Heart right ventricle (tissue), 16 donors: ENCODE measurements at regions not wholly inside any gene's neighbourhood (a gene's known extent, or its start where the extent isn't known, plus 50 kb on each side); places are given as distances from the start of the nearest gene placed in this dataset.
A peak's percentile ranks its signal among the peaks of the same experiment; 100 is the strongest.

Experiments used
- ATAC-seq, 8 donors: fragments of 200-7000 bp; cut with Tn5 transposase; one replicate each; pipeline ENCODE4 v1.9.1; 2020; ENCODE audit warnings: mild to moderate bottlenecking in 8 of 8, moderate library complexity in 8 of 8, moderate number of reproducible peaks in 1 of 8
- DNase-seq, 2 donors: peaks; one replicate each; pipeline ENCODE4 v3.0.0-alpha.2; 2020
- H3K27ac ChIP-seq, 10 donors: fragments of 200-600 bp; sonication (generic) in 2 of 10; one replicate each; pipeline versions ENCODE4 v1.5.0 to v1.8.0; 2020 to 2022; ENCODE audit warnings: mild to moderate bottlenecking in 3 of 10
- H3K27me3 ChIP-seq, 7 donors: fragments of 200-600 bp; one replicate each; pipeline ENCODE4 v1.8.0; 2021 to 2022; ENCODE audit warnings: mild to moderate bottlenecking in 2 of 7
- H3K36me3 ChIP-seq, 9 donors: fragments of 200-600 bp; sonication (generic) in 1 of 9; one replicate each; pipeline versions ENCODE4 v1.5.0 to v1.8.0; 2020 to 2022; ENCODE audit warnings: mild to moderate bottlenecking in 2 of 9
- H3K4me1 ChIP-seq, 9 donors: fragments of 200-600 bp; sonication (generic) in 1 of 9; one replicate each; pipeline versions ENCODE4 v1.5.0 to v1.8.0; 2020 to 2022; ENCODE audit warnings: mild to moderate bottlenecking in 4 of 9
- H3K4me3 ChIP-seq, 10 donors: fragments of 200-600 bp; sonication (generic) in 2 of 10; one replicate each; pipeline versions ENCODE4 v1.5.0 to v1.8.0; 2020 to 2022; ENCODE audit warnings: mild to moderate bottlenecking in 7 of 10, moderate library complexity in 2 of 10
- H3K9me3 ChIP-seq, 11 donors: fragments of 200-600 bp in 10 of 11; sonication (generic) in 2 of 11; one replicate each; pipeline versions ENCODE4 v1.5.0 to v1.8.0; 2013 to 2022; ENCODE audit warnings: mild to moderate bottlenecking in 2 of 11, control low read depth in 1 of 11, moderate library complexity in 1 of 11
- WGBS, 2 donors: extraction: QIAGEN DNeasy Blood & Tissue Kit; methylation state at CpG; one replicate each; pipeline ENCODE4 v1.1.7; 2013; ENCODE audit warnings: inconsistent platforms in 1 of 2; 5-methylcytosine and 5-hydroxymethylcytosine counted together
- intact Hi-C, 10 donors: fragments of 100-400 bp; cut with DNase I; formaldehyde crosslinking; loops; one replicate each; pipeline versions ENCODE4 v1.11.1 to v1.14.2; 2022
- TF ChIP-seq, protein P1 (sequence below), 9 donors: fragments of 200-600 bp; sonication (generic) in 2 of 9; IDR thresholded peaks; one replicate each; pipeline versions ENCODE4 v1.5.0 to v1.8.0; 2021 to 2022; ENCODE audit warnings: antibody characterized with exemption in 9 of 9, mild to moderate bottlenecking in 5 of 9, moderate library complexity in 1 of 9
- donor health status: Arrhythmogenic right ventricular cardiomyopathy.
- donor health status: ischemic (EF 13 %, LVEDD 7.1; RV severe dilation, severe dysfunction).
- donor health status: healthy with polysubstance abuse.
- donor health status: DM: no; HTN: yes; CAD: no.
- donor health status: DM: no; HTN: no; CAD: no.
- donor health status: ischemic (EF 25% LVEDD 6.9; RV normal size, moderate dysfunction).
- donor health status: ischemic (EF 25% LVEDD 5.7; RV mildly dilated, moderate dysfunction).
- donor health status: healthy.
- donor health status: DM: yes; HTN: yes; CAD: no.
- donor health status: Ischemic cardiomyopathy.
- donor health status: ischemic (EF 35%, LVEDD 5.7; RV mildly dilated, moderate dysfunction).
- donor health status: nonischemic (EF 11% LVEDD 7.7; RV severe dilation, severe dysfunction).
- donor health status: DM: yes; HTN: yes; CAD: no.
- donor health status: PGD.
- donor health status: ischemic (EF 29% LVEDD 5.4; RV normal size, mild dysfunction).
- donor health status: nonischemic (EF 23%, LVEDD 6.1; RV moderate dilation, normal function).

DNA sequence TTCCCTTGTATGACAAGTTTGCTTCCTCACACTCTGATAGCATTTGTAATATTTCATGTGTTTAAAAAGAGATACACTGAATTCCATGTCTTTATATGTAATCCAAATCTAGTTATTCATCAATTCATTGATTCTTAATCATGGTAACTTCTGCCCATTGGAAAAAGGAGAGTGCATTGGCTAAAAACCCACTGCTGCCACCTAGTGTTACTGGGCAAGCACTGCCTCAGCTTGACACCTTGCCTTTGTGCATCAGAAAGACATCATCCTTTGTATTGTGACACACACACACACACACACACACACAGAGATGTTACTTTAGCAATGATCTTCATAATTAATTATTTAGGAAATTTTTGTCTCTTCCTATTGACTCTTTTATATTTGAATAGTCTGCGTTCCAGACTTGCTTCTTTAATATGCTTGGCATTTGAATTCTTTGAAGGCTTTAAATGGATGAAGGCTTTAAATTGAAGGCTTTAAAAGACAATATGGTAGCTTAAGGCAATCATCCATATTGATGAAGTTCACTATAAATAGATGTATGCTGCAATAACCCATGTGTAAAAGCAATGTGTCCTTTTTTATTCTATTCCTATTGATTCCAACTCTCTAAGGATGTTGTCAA is 414.2 kb upstream of the CHST9 start:
- TF ChIP-seq, protein P1, sequence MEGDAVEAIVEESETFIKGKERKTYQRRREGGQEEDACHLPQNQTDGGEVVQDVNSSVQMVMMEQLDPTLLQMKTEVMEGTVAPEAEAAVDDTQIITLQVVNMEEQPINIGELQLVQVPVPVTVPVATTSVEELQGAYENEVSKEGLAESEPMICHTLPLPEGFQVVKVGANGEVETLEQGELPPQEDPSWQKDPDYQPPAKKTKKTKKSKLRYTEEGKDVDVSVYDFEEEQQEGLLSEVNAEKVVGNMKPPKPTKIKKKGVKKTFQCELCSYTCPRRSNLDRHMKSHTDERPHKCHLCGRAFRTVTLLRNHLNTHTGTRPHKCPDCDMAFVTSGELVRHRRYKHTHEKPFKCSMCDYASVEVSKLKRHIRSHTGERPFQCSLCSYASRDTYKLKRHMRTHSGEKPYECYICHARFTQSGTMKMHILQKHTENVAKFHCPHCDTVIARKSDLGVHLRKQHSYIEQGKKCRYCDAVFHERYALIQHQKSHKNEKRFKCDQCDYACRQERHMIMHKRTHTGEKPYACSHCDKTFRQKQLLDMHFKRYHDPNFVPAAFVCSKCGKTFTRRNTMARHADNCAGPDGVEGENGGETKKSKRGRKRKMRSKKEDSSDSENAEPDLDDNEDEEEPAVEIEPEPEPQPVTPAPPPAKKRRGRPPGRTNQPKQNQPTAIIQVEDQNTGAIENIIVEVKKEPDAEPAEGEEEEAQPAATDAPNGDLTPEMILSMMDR (IDR thresholded peaks at IDR 0.05), result peak; percentile 40 to 86 (median 82)
- H3K4me3 ChIP-seq, result no peak overlapping the region
- H3K36me3 ChIP-seq, result no peaks in the 10 kb centered on the region
- intact Hi-C loops, result loop anchor here in 8 of 10 donors (2.0 to 10.0 kb wide), 7 partner anchors 232 to 785 kb away; no protein-coding TSS in a partner anchor
- 64 to 84% methylated on average over 1 of the region's 1 CpG for WGBS, 2 donors
- ATAC-seq (peak in 1 of 8 donors; percentile 37), DNase-seq (peak in 1 of 2 donors; percentile 9)
- peaks cover 0 to 9% (median 0%) of the 10 kb centered on the region in 9 donors for H3K4me1 ChIP-seq
- H3K27ac ChIP-seq, result no peak overlapping the region
- no peaks in the 10 kb centered on the region for H3K27me3 ChIP-seq
- H3K9me3 ChIP-seq, result peaks cover 0 to 7% (median 0%) of the 10 kb centered on the region in 11 donors

DNA sequence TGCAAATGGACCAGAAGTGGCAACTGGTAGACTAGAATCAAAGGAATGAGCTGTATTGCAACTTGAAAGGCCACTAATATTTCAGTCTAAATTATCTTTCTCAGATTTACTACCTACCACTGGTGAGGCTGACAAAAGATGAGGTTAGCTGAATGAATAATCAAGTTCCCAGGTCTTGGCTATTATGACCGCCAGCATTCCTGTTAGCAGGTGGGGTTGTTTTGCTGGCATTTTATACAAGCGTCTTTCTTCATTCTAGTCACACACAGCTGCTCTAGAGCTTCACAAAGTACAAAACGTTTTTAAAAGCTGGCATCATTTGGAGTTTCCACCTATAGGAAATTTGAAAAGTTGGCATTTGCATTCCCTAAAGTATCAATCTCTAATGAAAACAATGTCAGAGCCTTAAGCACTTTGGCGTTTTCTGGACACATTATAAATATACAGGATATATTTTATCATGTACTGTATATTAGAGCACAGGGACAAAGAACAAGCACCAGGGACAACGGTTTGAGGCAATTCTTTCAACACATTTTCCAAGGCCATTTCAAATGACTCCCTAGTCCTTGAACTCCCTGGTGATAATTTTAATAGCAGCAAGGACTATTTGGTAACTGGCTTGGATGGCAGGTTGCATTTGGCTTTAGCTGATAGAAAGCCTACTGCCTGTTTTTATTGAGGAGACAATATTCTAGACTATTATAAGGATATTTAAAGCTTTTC is 410.2 kb upstream of the CHST9 start:
- no peak overlapping the region for H3K4me3 ChIP-seq
- H3K9me3 ChIP-seq, result no peaks in the 10 kb centered on the region
- no peak for DNase-seq
- 58 to 60% methylated on average over 5 of the region's 5 CpGs for whole genome bisulfite sequencing, 2 donors
- peaks cover 0 to 9% (median 0%) of the 10 kb centered on the region in 9 donors for H3K4me1 ChIP-seq
- no peak overlapping the region for H3K27ac ChIP-seq
- intact Hi-C loops, result loop anchor here in 7 of 10 donors (5.0 to 10.0 kb wide), 6 partner anchors 228 to 780 kb away; no protein-coding TSS in a partner anchor
- TF ChIP-seq, protein P1 (IDR thresholded peaks at IDR 0.05), result no peak
- no peaks in the 10 kb centered on the region for H3K27me3 ChIP-seq
- H3K36me3 ChIP-seq, result no peaks in the 10 kb centered on the region
- ATAC-seq, result peak in 1 of 8 donors; percentile 50

DNA sequence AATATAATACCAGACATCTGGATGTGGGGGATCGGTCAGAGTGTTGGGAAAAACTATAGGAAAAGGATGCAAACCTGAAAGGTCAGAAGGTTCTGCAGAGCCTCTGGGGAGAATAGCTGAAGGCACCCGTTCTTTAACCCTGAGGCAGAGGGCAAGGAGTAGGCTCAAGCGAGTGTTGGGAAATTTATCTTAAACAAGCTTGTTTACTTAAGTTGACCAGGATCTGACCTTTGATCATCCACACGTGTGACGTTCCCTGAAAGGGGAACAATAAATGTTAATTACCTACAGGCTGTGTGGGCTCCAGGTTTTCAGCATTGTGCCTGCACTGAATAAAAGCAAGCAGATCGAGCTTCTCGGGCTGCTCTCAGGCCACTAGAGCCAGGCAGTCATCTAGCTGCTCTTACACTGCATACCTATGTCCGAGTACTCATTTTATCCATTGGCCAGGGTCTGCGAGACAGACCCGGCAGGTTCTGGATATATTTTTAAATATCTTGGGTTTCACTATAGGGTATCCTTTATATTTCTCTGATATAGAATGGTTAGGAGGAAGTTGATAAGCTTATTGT is 400.6 kb upstream of the CHST9 start:
- Histone ChIP-seq H3K27ac (no peak overlapping the region), H3K27me3 (no peaks in the 10 kb centered on the region), H3K9me3 (peaks cover 0 to 23% (median 14%) of the 10 kb centered on the region in 11 donors), H3K4me3 (no peak overlapping the region), H3K36me3 (no peaks in the 10 kb centered on the region), H3K4me1 (no peaks in the 10 kb centered on the region)
- ATAC-seq, result no peak
- intact Hi-C loops, result no loop called here
- DNase-seq, result no peak
- TF ChIP-seq, protein P1 (IDR thresholded peaks at IDR 0.05), result no peak
- 71 to 77% methylated on average over 10 of the region's 10 CpGs for WGBS, 2 donors

DNA sequence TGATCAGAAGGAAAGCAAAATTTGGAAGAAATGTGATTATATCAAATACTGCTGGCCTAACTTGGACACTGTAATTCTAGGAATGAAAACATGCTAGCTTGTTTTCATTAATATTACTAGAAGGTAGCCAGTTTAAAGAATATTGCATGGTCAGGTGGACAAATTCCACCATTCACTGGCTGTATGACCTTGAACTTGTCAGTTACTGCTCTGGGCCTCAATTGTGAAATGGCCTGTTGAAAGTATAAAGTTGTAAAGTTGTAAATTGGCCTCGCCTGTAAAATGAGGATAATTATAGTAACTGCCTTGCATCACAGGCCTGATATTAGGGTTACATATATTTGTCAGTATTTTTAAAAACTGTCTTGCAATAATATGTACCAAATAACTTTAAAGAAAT is 398.4 kb upstream of the CHST9 start:
- 56 to 62% methylated on average over 1 of the region's 1 CpG for WGBS, 2 donors
- intact Hi-C loops, result loop anchor here in 1 of 10 donors (5.0 kb wide), 1 partner anchor 221 kb away; no protein-coding TSS in a partner anchor
- TF ChIP-seq, protein P1 (IDR thresholded peaks at IDR 0.05), result no peak
- Histone ChIP-seq H3K9me3 (peaks cover 0 to 27% (median 14%) of the 10 kb centered on the region in 11 donors), H3K27ac (no peak overlapping the region), H3K4me1 (no peaks in the 10 kb centered on the region), H3K4me3 (no peak overlapping the region), H3K36me3 (no peaks in the 10 kb centered on the region), H3K27me3 (no peaks in the 10 kb centered on the region)
- ATAC-seq, result no peak
- no peak for DNase-seq
